Sigmoid colon (tissue), 6 donors: ENCODE measurements at regions not wholly inside any gene's neighbourhood (a gene's known extent, or its start where the extent isn't known, plus 50 kb on each side); places are given as distances from the start of the nearest gene placed in this dataset.

Experiments used
- DNase-seq: peaks from one replicate; pipeline ENCODE4 v3.0.0-alpha.2; 2019
- H3K27ac ChIP-seq, 4 donors: fragments of 200-600 bp; sonication (generic); one replicate each; pipeline ENCODE4 v1.5.1; 2016 to 2019; ENCODE audit warnings: mild to moderate bottlenecking in 1 of 4
- H3K27me3 ChIP-seq, 3 donors: fragments of 200-600 bp; sonication (generic); one replicate each; pipeline ENCODE4 v1.5.1; 2019; ENCODE audit warnings: mild to moderate bottlenecking in 1 of 3
- H3K36me3 ChIP-seq, 4 donors: fragments of 200-600 bp; sonication (generic); one replicate each; pipeline ENCODE4 v1.5.1; 2016 to 2019
- H3K4me1 ChIP-seq, 4 donors: fragments of 200-600 bp; sonication (generic); one replicate each; pipeline ENCODE4 v1.5.1; 2017 to 2019
- H3K4me3 ChIP-seq, 4 donors: fragments of 200-600 bp; sonication (generic); one replicate each; pipeline ENCODE4 v1.5.1; 2017 to 2019; ENCODE audit warnings: mild to moderate bottlenecking in 2 of 4, moderate library complexity in 1 of 4
- H3K9me3 ChIP-seq, 4 donors: fragments of 200-600 bp in 3 of 4; sonication (generic) in 3 of 4; one replicate each; pipeline versions ENCODE4 v1.5.1 to v1.6.1; 2013 to 2019
- CTCF ChIP-seq, 4 experiments: fragments of 450-650 bp in 3 of 4; fragments of 200-600 bp in 1 of 4; IDR thresholded peaks; one replicate each; pipeline ENCODE4 v1.5.1; 2016 to 2019; ENCODE audit warnings: antibody characterized with exemption in 4 of 4, mild to moderate bottlenecking in 3 of 4, moderate library complexity in 2 of 4
- EP300 ChIP-seq, 4 donors: sonication (generic); formaldehyde crosslinking; IDR thresholded peaks; one replicate each; pipeline ENCODE4 v1.6.1; 2017; ENCODE audit warnings: antibody characterized with exemption in 4 of 4
- POLR2A ChIP-seq, 2 donors: fragments of 450-650 bp; IDR thresholded peaks; one replicate each; pipeline ENCODE4 v1.6.1; 2016; ENCODE audit warnings: antibody characterized with exemption in 2 of 2, mild to moderate bottlenecking in 2 of 2, moderate library complexity in 2 of 2
- POLR2AphosphoS5 ChIP-seq, 4 donors: sonication (generic); formaldehyde crosslinking; IDR thresholded peaks; one replicate each; pipeline ENCODE4 v1.6.1; 2017; ENCODE audit warnings: antibody characterized with exemption in 4 of 4
- WGBS, 2 donors: extraction: QIAGEN DNeasy Blood & Tissue Kit; methylation state at CpG; one replicate each; pipeline ENCODE4 v1.1.7; 2013; 5-methylcytosine and 5-hydroxymethylcytosine counted together
- intact Hi-C: fragments of 100-400 bp; cut with DNase I; formaldehyde crosslinking; loops from one replicate; pipeline ENCODE4 v1.15.1; 2023
- donor health status: healthy with polysubstance abuse.
- donor health status: healthy.

GRCh38 chr11:70882716-70883085 lies 369.7 kb downstream of the SHANK2 start:
- no peak for TF ChIP-seq POLR2AphosphoS5 (IDR thresholded peaks at IDR 0.05)
- no peak for TF ChIP-seq CTCF (IDR thresholded peaks at IDR 0.05)
- TF ChIP-seq POLR2A (IDR thresholded peaks at IDR 0.05): no peak
- no peak for TF ChIP-seq EP300 (IDR thresholded peaks at IDR 0.05)
- Histone ChIP-seq H3K4me3 (no peak overlapping the region), H3K27me3 (no peaks in the 10 kb centered on the region), H3K36me3 (no peaks in the 10 kb centered on the region), H3K9me3 (no peaks in the 10 kb centered on the region), H3K4me1 (no peaks in the 10 kb centered on the region), H3K27ac (no peak overlapping the region)
- no peak for DNase-seq
- intact Hi-C loops: no loop called here
- 90 to 92% methylated on average over 9 of the region's 9 CpGs for WGBS, 2 donors

DNA sequence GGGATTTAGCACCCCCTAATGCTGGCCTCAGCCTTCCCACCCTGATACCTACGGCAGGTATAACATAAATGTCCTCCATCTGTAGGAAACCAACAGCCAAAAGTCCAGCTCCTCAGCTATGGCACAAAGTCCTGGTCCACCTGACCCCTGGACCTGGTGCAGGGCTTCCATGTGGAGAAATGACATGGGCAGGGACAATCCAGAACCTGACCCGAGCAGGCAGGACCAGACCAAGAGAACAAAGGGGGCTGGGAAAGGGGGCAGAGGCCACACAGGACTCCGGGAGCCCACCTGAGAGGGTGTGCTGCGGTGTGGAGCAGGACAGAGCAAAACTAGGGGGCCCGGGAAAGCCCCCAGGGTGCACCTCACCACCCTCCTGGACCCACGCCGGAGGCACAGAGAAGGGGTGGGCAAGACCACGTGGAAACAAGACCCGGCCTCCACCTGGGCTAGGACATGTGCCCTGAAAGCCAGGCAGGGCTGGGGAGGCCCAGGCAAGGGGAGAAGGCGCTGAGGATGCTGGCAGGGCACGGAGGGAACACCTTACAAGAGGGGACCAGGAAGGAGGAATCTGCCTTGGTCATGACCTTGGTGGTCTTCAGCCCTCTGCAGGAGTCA lies 368.9 kb downstream of the SHANK2 start:
- no peak overlapping the region for H3K27ac ChIP-seq
- no peak for TF ChIP-seq POLR2AphosphoS5 (IDR thresholded peaks at IDR 0.05)
- TF ChIP-seq CTCF (IDR thresholded peaks at IDR 0.05): no peak
- no peak for TF ChIP-seq EP300 (IDR thresholded peaks at IDR 0.05)
- TF ChIP-seq POLR2A (IDR thresholded peaks at IDR 0.05): no peak
- no peaks in the 10 kb centered on the region for H3K36me3 ChIP-seq
- H3K4me3 ChIP-seq: no peak overlapping the region
- H3K4me1 ChIP-seq: no peaks in the 10 kb centered on the region
- peak; percentile 55 for DNase-seq
- intact Hi-C loops: no loop called here
- H3K9me3 ChIP-seq: no peaks in the 10 kb centered on the region
- WGBS, 2 donors: 89 to 90% methylated on average over 11 of the region's 11 CpGs
- no peaks in the 10 kb centered on the region for H3K27me3 ChIP-seq

GRCh38 chr11:70883973-70884623 lies 368.3 kb downstream of the SHANK2 start:
- 72 to 75% methylated on average over 12 of the region's 12 CpGs for WGBS, 2 donors
- no peak for TF ChIP-seq EP300 (IDR thresholded peaks at IDR 0.05)
- no peak for TF ChIP-seq CTCF (IDR thresholded peaks at IDR 0.05)
- TF ChIP-seq POLR2AphosphoS5 (IDR thresholded peaks at IDR 0.05): no peak
- no peak for TF ChIP-seq POLR2A (IDR thresholded peaks at IDR 0.05)

DNA sequence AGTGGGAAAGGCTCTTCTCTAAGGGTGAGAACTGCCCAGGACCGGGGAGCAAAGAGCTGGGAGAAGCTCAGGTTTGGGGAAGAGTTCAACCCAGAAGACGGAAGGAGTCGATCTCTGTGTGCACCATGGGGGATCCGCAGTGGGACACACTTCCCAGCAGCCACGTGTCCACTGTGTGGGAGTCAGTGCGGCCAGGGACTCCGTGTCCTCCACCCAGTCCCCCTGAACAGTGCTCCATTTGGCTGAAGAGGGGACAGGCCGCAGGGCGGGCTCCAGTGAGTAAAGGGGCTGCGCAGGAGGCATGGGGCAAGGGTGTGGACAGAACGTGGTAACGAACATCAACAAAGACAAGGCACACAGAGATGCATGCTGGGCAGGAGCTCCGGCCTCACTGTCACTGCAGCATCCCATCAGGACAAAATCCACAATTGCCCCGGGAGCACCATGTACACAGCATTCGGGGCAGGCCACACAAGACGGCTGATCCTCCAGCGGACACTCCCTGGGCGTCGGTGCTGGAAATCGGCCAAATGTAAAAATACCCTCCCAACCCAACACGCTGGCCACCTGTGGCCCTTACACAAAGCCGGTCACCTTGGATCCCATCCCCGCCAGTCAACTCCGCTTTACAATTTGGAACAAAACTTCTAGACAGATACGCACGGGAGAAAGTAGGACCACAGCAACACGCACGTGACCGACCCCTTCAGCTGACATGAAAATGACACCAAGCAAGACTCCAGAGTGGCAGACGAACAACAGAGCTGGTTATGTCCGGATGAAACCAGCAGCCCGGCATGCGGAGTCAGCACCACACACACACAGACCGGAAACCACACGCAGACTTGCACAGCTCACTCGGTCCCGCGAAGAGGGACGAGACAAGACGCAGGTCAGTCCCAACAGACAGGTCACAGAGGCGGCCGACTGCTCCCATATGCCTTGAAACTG lies 366.8 kb downstream of the SHANK2 start:
- DNase-seq: no peak
- Histone ChIP-seq H3K4me1 (no peaks in the 10 kb centered on the region), H3K36me3 (no peaks in the 10 kb centered on the region), H3K27ac (no peak overlapping the region), H3K4me3 (no peak overlapping the region), H3K9me3 (no peaks in the 10 kb centered on the region), H3K27me3 (no peaks in the 10 kb centered on the region)
- WGBS, 2 donors: 80 to 83% methylated on average over 42 of the region's 42 CpGs
- intact Hi-C loops: no loop called here
- TF ChIP-seq CTCF (IDR thresholded peaks at IDR 0.05) (no peak), POLR2A (IDR thresholded peaks at IDR 0.05) (no peak), POLR2AphosphoS5 (IDR thresholded peaks at IDR 0.05) (no peak), EP300 (IDR thresholded peaks at IDR 0.05) (no peak)

More at GRCh38 chr11:70883973-70884623, 368.3 kb downstream of the SHANK2 start:
- no peaks in the 10 kb centered on the region for H3K27me3 ChIP-seq
- no peaks in the 10 kb centered on the region for H3K9me3 ChIP-seq
- no peaks in the 10 kb centered on the region for H3K36me3 ChIP-seq
- no peak overlapping the region for H3K4me3 ChIP-seq
- H3K4me1 ChIP-seq: no peaks in the 10 kb centered on the region
- intact Hi-C loops: no loop called here
- H3K27ac ChIP-seq: no peak overlapping the region
- no peak for DNase-seq
